Hematopoietic multipotent progenitor cell (in vitro differentiated cells): ENCODE measurements at regions not wholly inside any gene's neighbourhood (a gene's known extent, or its start where the extent isn't known, plus 50 kb on each side); places are given as distances from the start of the nearest gene placed in this dataset.

Experiments used
- DNase-seq, 3 donors: peaks; one replicate each; pipeline ENCODE4 v3.0.0-alpha.2; 2011 to 2015; ENCODE audit warnings: low read depth in 2 of 3, low spot score in 2 of 3

DNA sequence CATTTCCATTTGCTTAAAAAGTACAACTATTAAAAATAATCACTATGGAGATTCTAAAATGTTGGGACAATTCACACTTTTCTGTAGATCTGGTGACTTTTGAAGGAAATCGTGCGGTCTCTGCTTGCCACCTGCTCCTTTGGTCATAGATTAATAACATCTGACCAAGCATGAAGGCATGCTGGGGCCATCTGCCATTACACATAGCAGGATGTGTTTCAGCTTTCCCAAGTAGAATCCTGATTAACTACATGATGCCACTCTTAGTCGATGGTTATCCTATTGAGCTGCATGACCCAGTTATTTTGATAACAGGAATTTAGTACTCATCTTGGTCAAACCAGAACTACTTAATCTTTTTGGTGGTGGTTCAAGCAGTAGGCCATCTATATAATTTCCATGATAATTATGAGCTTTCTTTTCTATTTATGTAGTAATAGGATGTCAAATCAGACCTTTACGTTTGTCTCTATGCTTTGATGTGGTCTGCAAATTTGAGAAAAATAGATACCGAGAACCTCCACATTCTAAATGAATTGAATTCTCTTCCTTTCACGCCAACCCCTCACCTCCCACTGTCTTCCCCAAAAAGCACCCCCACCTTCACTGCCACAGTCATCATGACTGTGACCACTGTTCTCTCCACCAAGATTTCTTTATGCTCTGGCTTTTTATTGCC, 158.1 kb downstream of the DIPK2A start:
- no peak for DNase-seq

DNA sequence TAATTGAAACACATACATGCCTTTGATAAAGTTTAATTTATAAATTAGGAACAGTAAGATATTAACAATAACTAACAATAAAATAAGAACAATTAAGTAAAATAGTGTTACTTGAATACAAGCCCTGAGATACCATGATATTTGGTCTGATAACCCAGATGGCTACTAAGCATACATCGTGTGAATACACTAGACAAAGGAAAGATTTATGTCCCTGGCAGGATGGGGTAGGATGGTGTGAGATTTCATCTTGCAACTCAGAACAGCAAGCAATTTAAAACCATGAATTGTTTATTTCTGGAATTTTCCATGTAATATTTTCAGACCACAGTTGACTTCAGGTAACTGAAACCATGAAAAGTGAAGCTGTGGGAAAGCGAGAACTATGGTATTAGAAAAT, 169.5 kb downstream of the DIPK2A start:
- no peak for DNase-seq

DNA sequence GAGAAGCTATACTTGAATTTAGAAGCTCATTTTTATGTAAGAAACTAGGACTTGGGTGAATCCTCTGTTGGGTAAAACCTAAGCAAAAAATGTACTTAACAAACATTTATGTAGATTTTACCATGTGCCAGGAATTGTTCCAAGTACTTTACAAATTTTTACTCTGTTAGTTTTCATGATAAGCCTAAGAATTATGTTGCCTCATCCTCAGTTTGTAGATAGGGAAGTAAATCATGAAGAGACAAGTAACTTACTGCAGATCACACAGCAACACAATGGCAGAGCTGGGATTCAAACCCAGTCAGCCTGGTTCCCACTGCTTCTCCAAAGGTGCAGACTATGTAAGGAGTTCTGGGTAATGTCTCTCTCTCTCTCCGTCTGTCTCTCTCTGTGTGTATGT, 169.9 kb downstream of the DIPK2A start:
- no peak for DNase-seq

DNA sequence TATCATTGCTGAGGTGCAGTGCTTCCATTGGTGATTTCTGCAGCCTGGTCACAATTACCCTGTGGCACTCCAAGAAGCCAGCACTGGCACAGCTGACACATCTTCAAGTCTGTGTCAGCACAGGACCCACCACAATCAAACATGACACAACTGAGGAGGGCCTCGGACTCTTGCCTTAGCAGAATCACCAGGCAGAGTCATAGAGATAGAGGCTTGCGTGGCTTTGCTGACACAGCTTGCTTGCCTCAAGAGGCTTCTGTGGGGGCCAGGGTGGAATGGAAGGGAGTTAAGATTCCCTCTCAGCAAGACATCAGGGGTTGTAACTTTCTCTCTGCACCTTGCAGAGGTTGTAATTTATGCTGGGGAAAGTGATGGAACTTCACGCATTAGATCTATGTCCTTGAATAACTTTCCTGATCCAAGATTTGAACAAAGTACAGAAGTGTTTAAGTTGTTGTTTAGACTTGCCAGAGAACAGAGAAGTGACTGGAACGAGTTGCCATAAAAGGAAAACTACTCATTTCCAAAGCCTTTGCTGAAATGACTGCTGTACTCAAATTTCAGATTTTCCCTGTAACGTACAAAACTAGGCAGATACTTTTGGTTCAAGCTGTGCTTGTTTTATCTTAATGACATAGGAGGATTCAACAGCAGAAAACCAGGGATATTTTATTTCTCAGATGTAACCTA, 170.7 kb downstream of the DIPK2A start:
- no peak for DNase-seq

DNA sequence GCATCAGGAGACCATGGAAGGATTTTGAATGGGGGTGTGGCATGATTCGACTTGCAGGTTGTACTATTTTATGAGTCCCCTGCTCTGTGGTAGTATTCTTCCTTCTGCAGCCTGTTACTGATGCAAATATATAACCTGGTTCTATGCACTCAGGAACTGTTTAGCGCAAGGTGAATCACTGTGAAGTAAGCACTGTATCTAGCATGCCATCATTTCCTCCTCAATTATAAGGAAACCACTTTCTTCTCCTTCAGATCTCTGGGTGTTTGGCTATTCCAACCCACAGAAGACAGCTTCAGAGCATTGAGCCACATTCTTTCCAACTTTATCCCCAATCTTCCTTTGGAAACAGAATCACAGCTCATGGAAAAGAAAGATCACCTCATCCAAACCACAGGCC, 176.7 kb downstream of the DIPK2A start:
- DNase-seq: no peak

DNA sequence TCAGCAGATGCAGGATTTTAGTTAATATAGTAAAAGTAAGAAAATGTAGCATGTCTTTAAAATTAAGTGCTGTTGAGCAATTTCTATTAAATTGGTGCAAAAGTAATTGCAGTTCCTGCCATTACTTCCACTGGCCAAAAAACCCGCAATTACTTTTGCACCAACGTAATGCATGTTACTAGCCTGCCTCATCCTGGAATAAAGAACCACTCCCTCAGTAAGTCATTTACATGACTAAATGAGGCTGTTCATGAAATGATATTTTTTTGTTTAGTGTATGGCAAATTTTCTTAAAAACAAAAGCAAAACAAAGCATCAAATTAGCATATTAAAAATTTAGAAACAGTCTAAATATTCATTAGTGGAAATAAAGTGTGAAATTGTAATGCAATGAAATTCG, 180.4 kb downstream of the DIPK2A start:
- no peak for DNase-seq

GRCh38 chr3:144160627-144161026, 189.0 kb downstream of the DIPK2A start:
- no peak for DNase-seq

- no peak for DNase-seq
These were observed 190.4 kb downstream of the DIPK2A start for GRCh38 chr3:144162042-144162441.

GRCh38 chr3:144164352-144164751, 192.7 kb downstream of the DIPK2A start:
- DNase-seq: no peak

- DNase-seq: no peak
These were observed 193.9 kb downstream of the DIPK2A start for GRCh38 chr3:144165482-144165881.

GRCh38 chr3:144167634-144168033, 196.0 kb downstream of the DIPK2A start:
- no peak for DNase-seq

- no peak for DNase-seq
These were observed 201.9 kb downstream of the DIPK2A start for GRCh38 chr3:144173491-144173890.

DNA sequence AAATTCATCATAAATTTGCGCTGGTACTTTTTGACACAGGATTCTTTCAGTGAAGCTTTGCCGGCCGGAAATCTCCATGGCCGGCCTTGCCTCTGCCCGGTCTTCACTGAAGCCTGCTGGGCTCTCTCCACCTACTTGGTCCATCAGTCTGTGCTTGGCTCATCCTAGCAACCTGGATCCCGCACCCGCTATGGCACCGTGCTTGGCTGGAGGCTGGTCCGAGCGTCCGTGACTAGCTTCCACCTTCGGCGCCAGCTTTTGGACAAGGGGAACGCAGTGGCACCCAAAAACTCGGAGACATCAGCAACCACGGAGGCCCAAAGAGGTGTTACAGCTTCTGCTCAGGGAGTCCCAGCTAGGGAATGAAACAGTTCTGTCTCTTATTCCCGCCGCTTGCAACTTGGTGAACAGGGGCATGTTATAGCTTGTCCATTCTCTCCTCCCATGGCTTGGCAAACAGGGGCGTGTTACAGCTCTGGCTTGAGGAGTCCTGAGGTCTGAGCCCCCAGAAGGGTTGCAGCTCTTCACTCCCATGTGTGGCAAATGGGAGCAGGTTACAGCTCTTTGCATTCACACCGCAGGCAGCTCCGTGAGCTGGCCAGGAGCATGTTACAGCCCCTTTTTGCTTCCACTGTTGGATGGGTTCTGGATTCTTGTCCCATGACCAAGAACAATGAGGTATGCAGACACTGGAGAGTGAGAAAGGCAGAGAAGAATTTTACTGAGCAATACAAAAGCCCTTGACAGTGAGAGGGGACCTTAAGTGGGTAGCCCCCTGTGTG, 204.2 kb downstream of the DIPK2A start:
- DNase-seq: no peak

- DNase-seq: no peak
These were observed 206.0 kb downstream of the DIPK2A start for GRCh38 chr3:144177649-144178048.

DNA sequence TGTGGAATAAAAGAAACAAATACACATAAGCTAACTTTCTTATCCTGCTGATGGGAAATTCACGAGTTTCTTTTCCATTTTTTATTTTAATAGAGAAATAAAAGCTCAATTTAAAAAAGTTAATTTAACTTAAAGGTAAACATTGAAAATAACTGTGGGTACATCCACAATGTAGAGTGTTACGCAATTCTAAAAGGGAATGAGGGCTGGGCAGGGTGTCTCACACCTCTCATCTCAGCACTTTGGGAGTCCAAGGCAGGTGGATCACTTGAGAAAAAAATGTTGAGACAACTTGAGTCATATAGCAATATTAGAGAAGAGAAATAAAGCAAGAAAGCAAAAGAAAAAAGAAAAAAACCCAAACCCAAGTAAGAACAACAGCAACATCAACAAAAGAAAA, 207.0 kb downstream of the DIPK2A start:
- DNase-seq: no peak

- no peak for DNase-seq
These were observed 209.4 kb downstream of the DIPK2A start for GRCh38 chr3:144181062-144181461.

DNA sequence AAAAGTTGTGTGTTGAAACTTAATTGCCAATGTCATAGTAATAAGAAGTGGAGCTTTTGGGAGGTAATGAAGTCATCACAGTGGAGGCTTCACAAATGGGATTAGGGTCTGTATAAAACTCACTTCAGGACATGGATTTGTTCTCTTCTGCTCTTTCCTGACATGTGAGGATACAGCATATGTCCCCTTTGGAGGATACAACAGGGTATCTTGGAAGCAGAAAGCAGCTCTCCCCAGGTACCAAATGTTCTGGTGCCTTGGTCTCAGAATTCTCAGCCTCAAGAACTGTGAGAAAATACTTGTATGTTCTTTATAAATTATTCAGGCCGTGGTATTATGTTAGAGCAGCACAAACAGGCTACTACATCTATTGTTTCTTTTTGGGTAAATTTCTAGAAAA, 210.9 kb downstream of the DIPK2A start:
- DNase-seq: no peak

- no peak for DNase-seq
These were observed 213.7 kb downstream of the DIPK2A start for GRCh38 chr3:144185276-144185675.

DNA sequence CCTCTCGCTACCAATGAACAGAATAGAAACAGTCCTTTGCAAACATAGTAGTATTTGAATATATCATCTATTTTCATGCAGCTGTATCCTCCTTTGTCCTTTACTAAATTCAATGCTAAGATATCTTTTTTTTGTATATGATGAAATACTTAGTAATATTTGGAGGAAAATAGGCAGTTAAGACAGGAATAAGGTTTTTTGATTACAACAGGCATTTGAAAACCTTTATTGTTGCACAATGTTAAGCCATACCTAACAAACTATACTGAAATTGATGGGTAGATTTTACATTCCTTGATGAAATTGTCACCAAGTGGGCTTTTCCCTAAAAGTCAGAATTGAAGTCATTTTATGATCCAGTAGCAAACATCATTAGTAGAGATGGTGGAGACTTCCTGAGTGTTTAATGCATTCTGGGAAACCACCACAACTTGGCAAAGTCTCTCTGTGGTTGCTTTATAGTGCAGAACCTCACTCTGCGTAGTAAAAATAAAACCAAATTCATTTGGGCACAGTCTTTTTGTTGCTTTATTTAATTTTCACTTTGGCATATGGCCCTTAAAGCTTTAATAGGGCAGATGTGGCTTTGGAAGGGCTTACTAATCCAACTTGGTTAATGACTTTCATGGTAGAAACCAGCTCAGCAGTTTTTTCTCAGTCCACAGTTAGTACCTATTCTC, 216.0 kb downstream of the DIPK2A start:
- DNase-seq: no peak

DNA sequence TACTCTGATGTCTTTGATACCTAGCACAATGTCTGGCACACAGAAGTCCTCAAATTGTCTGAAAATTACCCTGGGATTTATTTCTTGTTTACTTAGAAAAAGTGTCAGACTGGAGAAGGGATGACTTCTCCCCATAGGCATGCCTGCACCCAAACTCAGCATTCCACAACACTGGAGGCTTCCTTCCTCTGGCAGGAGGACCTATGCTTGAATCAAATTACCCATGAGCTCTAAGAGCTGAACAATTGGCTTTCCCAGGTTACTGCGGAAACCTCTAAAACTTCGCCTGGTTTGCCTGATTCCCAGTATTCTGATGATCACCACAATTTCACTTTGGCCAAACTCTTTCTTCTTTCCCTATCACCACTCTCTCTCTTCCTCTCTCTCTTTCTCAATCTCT, 217.4 kb downstream of the DIPK2A start:
- no peak for DNase-seq

DNA sequence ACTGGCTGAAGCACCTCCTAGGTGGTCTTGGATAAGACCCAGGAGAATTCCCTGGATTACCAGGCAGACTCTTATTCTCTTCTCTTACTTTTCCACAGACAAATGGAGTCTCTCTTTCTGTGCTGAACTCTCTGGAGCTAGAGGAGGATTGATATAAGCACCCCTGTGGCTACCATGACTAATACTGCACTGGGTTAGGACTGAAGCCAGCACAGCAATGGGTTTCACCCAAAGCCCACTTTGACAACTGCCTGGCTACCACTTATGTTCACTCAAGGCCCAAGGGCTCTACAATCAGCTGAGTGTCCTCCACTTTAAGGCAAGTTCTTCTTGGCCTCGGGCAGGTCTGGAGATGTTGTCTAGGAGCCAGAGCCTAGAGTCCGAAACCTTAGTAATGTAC, 225.5 kb downstream of the DIPK2A start:
- no peak for DNase-seq
